HEK293T (cell line): ENCODE measurements at regions not wholly inside any gene's neighbourhood (a gene's known extent, or its start where the extent isn't known, plus 50 kb on each side); places are given as distances from the start of the nearest gene placed in this dataset.

Experiments
- ARNT ChIP-seq: fragments of 450-650 bp; IDR thresholded peaks from 2 replicates; pipeline ENCODE4 v1.6.1; 2017; ENCODE audit warnings: mild to moderate bottlenecking
- BHLHE40 ChIP-seq: fragments of 450-650 bp; IDR thresholded peaks from 2 replicates; pipeline ENCODE4 v1.6.1; 2016; ENCODE audit warnings: mild to moderate bottlenecking, moderate library complexity, borderline replicate concordance
- CTBP1 ChIP-seq: fragments of 450-650 bp; IDR thresholded peaks from 2 replicates; pipeline ENCODE4 v1.6.1; 2016; ENCODE audit warnings: borderline replicate concordance
- ELF4 ChIP-seq: fragments of 450-650 bp; IDR thresholded peaks from 2 replicates; pipeline ENCODE4 v1.6.1; 2017; ENCODE audit warnings: antibody characterized with exemption
- FOXA1 ChIP-seq: fragments of 450-650 bp; IDR thresholded peaks from 2 replicates; pipeline ENCODE4 v1.6.1; 2016; ENCODE audit warnings: mild to moderate bottlenecking
- FOXK2 ChIP-seq: fragments of 450-650 bp; IDR thresholded peaks from 2 replicates; pipeline ENCODE4 v1.6.1; 2016; ENCODE audit warnings: mild to moderate bottlenecking
- FOXM1 ChIP-seq: fragments of 450-650 bp; IDR thresholded peaks from 2 replicates; pipeline ENCODE4 v1.6.1; 2017; ENCODE audit warnings: mild to moderate bottlenecking, borderline replicate concordance
- L3MBTL2 ChIP-seq: fragments of 450-650 bp; conservative IDR thresholded peaks from 2 replicates; pipeline ENCODE4 v1.6.1; 2016; ENCODE audit warnings: mild to moderate bottlenecking
- SP1 ChIP-seq: fragments of 450-650 bp; IDR thresholded peaks from 2 replicates; pipeline ENCODE4 v1.6.1; 2017
- TARDBP ChIP-seq: fragments of 450-650 bp; IDR thresholded peaks from 2 replicates; pipeline ENCODE4 v1.6.1; 2016
- TF ChIP-seq, protein P1 (sequence below): fragments of 450-650 bp; IDR thresholded peaks from 2 replicates; pipeline ENCODE4 v1.6.1; 2016

- no peak for TF ChIP-seq SP1
- TF ChIP-seq FOXA1, result no peak
- no peak for TF ChIP-seq FOXM1
- TF ChIP-seq BHLHE40, result no peak
- TF ChIP-seq ELF4, result no peak
- TF ChIP-seq FOXK2, result no peak
- TF ChIP-seq, protein P1, sequence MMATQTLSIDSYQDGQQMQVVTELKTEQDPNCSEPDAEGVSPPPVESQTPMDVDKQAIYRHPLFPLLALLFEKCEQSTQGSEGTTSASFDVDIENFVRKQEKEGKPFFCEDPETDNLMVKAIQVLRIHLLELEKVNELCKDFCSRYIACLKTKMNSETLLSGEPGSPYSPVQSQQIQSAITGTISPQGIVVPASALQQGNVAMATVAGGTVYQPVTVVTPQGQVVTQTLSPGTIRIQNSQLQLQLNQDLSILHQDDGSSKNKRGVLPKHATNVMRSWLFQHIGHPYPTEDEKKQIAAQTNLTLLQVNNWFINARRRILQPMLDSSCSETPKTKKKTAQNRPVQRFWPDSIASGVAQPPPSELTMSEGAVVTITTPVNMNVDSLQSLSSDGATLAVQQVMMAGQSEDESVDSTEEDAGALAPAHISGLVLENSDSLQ, result no peak
- no peak for TF ChIP-seq ARNT
- TF ChIP-seq TARDBP, result no peak
- no peak for TF ChIP-seq L3MBTL2
- TF ChIP-seq CTBP1, result no peak
Observed at GRCh38 chr11:104324276-104324675, 160.3 kb upstream of the PDGFD start.
